Sigmoid colon (tissue), 6 donors: ENCODE measurements at regions not wholly inside any gene's neighbourhood (a gene's known extent, or its start where the extent isn't known, plus 50 kb on each side); places are given as distances from the start of the nearest gene placed in this dataset.

Experiments used
- DNase-seq: peaks from one replicate; pipeline ENCODE4 v3.0.0-alpha.2; 2019
- H3K27ac ChIP-seq, 4 donors: fragments of 200-600 bp; sonication (generic); one replicate each; pipeline ENCODE4 v1.5.1; 2016 to 2019; ENCODE audit warnings: mild to moderate bottlenecking in 1 of 4
- H3K27me3 ChIP-seq, 3 donors: fragments of 200-600 bp; sonication (generic); one replicate each; pipeline ENCODE4 v1.5.1; 2019; ENCODE audit warnings: mild to moderate bottlenecking in 1 of 3
- H3K36me3 ChIP-seq, 4 donors: fragments of 200-600 bp; sonication (generic); one replicate each; pipeline ENCODE4 v1.5.1; 2016 to 2019
- H3K4me1 ChIP-seq, 4 donors: fragments of 200-600 bp; sonication (generic); one replicate each; pipeline ENCODE4 v1.5.1; 2017 to 2019
- H3K4me3 ChIP-seq, 4 donors: fragments of 200-600 bp; sonication (generic); one replicate each; pipeline ENCODE4 v1.5.1; 2017 to 2019; ENCODE audit warnings: mild to moderate bottlenecking in 2 of 4, moderate library complexity in 1 of 4
- H3K9me3 ChIP-seq, 4 donors: fragments of 200-600 bp in 3 of 4; sonication (generic) in 3 of 4; one replicate each; pipeline versions ENCODE4 v1.5.1 to v1.6.1; 2013 to 2019
- EP300 ChIP-seq, 4 donors: sonication (generic); formaldehyde crosslinking; IDR thresholded peaks; one replicate each; pipeline ENCODE4 v1.6.1; 2017; ENCODE audit warnings: antibody characterized with exemption in 4 of 4
- POLR2A ChIP-seq, 2 donors: fragments of 450-650 bp; IDR thresholded peaks; one replicate each; pipeline ENCODE4 v1.6.1; 2016; ENCODE audit warnings: antibody characterized with exemption in 2 of 2, mild to moderate bottlenecking in 2 of 2, moderate library complexity in 2 of 2
- POLR2AphosphoS5 ChIP-seq, 4 donors: sonication (generic); formaldehyde crosslinking; IDR thresholded peaks; one replicate each; pipeline ENCODE4 v1.6.1; 2017; ENCODE audit warnings: antibody characterized with exemption in 4 of 4
- WGBS, 2 donors: extraction: QIAGEN DNeasy Blood & Tissue Kit; methylation state at CpG; one replicate each; pipeline ENCODE4 v1.1.7; 2013; 5-methylcytosine and 5-hydroxymethylcytosine counted together
- intact Hi-C: fragments of 100-400 bp; cut with DNase I; formaldehyde crosslinking; loops from one replicate; pipeline ENCODE4 v1.15.1; 2023
- TF ChIP-seq, protein P1 (sequence below), 4 experiments: fragments of 450-650 bp in 3 of 4; fragments of 200-600 bp in 1 of 4; IDR thresholded peaks; one replicate each; pipeline ENCODE4 v1.5.1; 2016 to 2019; ENCODE audit warnings: antibody characterized with exemption in 4 of 4, mild to moderate bottlenecking in 3 of 4, moderate library complexity in 2 of 4
- donor health status: healthy with polysubstance abuse.
- donor health status: healthy.

DNA sequence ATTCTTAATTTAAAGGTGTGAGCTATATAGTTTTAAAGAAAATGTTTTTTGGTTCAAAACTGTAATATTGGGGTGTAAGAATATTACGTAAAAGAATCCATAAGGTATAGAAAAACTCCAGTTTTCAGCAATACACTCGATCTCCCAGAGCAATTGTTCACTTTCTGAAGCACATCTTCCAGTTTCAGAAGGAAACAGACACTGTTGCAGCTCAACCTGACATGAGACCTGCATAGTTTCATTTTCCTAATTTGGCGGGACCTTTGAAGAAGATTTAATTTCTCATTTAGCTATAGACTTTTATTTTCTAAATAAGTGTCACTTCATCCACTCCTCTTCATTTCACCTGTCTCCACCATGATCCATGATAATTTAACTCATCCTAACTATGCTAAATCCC is 281.5 kb downstream of the HTR1B start:
- Histone ChIP-seq H3K4me1 (no peaks in the 10 kb centered on the region), H3K4me3 (no peak overlapping the region), H3K36me3 (no peaks in the 10 kb centered on the region), H3K27me3 (no peaks in the 10 kb centered on the region), H3K9me3 (peaks cover 0 to 1% (median 0%) of the 10 kb centered on the region in 4 donors), H3K27ac (no peak overlapping the region)
- no peak for TF ChIP-seq POLR2AphosphoS5 (IDR thresholded peaks at IDR 0.05)
- TF ChIP-seq POLR2A (IDR thresholded peaks at IDR 0.05), result no peak
- TF ChIP-seq EP300 (IDR thresholded peaks at IDR 0.05), result no peak
- TF ChIP-seq, protein P1, sequence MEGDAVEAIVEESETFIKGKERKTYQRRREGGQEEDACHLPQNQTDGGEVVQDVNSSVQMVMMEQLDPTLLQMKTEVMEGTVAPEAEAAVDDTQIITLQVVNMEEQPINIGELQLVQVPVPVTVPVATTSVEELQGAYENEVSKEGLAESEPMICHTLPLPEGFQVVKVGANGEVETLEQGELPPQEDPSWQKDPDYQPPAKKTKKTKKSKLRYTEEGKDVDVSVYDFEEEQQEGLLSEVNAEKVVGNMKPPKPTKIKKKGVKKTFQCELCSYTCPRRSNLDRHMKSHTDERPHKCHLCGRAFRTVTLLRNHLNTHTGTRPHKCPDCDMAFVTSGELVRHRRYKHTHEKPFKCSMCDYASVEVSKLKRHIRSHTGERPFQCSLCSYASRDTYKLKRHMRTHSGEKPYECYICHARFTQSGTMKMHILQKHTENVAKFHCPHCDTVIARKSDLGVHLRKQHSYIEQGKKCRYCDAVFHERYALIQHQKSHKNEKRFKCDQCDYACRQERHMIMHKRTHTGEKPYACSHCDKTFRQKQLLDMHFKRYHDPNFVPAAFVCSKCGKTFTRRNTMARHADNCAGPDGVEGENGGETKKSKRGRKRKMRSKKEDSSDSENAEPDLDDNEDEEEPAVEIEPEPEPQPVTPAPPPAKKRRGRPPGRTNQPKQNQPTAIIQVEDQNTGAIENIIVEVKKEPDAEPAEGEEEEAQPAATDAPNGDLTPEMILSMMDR (IDR thresholded peaks at IDR 0.05), result no peak
- DNase-seq, result no peak
- WGBS, 2 donors, result 85 to 86% methylated on average over 3 of the region's 3 CpGs
- intact Hi-C loops, result no loop called here

DNA sequence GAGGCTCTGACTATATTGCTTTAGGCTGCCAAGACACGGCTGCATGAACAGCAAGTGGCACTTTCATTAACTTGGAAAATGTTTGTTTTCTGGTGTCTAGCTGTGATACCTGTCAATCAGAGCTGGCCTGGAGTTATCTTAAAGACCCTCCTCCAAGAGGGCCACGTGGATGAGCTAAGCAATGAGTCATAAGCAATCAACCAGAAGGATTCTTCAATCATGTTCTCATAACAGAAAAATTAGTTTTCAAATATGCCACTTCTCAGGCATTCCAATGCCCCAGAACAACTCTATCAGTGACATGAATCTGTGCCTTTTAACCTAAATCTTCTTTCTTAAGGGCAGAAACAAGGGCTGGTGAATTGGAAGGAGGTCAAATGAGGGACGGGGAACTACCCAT is 283.0 kb downstream of the HTR1B start:
- DNase-seq, result no peak
- no peak overlapping the region for H3K27ac ChIP-seq
- no peaks in the 10 kb centered on the region for H3K36me3 ChIP-seq
- H3K4me3 ChIP-seq, result no peak overlapping the region
- no peaks in the 10 kb centered on the region for H3K27me3 ChIP-seq
- peaks cover 0 to 1% (median 0%) of the 10 kb centered on the region in 4 donors for H3K9me3 ChIP-seq
- no peaks in the 10 kb centered on the region for H3K4me1 ChIP-seq
- intact Hi-C loops, result no loop called here
- WGBS, 2 donors, result 48 to 63% methylated on average over 3 of the region's 3 CpGs
- TF ChIP-seq POLR2AphosphoS5 (IDR thresholded peaks at IDR 0.05) (no peak), EP300 (IDR thresholded peaks at IDR 0.05) (no peak), POLR2A (IDR thresholded peaks at IDR 0.05) (no peak)
- TF ChIP-seq, protein P1 (IDR thresholded peaks at IDR 0.05), result no peak

DNA sequence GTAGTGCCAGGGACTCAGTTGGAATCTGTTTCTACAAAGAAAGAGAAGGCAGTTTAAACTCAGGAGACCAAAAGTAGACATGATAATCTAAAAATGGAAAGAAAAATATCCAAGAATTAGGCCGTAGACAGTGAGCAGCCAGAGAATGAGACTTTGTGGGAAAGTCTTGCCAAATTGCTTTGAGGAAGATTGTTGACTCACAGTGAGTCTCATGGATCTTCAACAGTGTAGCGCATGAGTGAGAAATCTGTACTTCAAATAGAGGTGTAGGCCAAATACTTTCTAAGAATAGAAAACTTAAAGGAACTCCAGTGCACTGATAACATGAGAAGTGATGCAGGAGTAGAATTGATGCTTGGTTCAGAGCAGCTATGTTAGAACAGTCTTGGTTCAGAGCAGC is 284.5 kb downstream of the HTR1B start:
- Histone ChIP-seq H3K27ac (no peak overlapping the region), H3K4me1 (no peaks in the 10 kb centered on the region), H3K36me3 (no peaks in the 10 kb centered on the region), H3K9me3 (peaks cover 0 to 4% (median under 1%) of the 10 kb centered on the region in 4 donors), H3K27me3 (no peaks in the 10 kb centered on the region), H3K4me3 (no peak overlapping the region)
- no peak for DNase-seq
- 81 to 84% methylated on average over 2 of the region's 2 CpGs for WGBS, 2 donors
- TF ChIP-seq EP300 (IDR thresholded peaks at IDR 0.05) (no peak), POLR2AphosphoS5 (IDR thresholded peaks at IDR 0.05) (no peak), POLR2A (IDR thresholded peaks at IDR 0.05) (no peak)
- TF ChIP-seq, protein P1 (IDR thresholded peaks at IDR 0.05), result no peak
- intact Hi-C loops, result no loop called here

DNA sequence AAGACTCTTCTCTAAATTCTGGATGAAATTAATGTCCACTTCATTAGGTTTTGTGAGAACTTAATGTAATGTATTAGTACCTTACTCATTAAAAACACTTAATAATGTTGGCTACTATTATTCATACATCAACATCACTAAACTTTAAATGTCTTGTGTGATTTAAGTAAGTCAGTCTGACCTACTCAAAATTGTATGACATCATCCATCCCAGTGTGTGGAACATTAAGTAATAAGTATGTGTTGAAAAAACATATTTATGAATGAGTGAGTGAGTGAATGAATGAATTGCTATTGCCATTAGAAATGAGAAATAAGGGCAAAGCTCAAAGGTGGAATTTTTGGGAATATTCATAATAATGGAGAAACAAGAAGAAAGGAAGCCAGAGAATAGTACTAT is 285.8 kb downstream of the HTR1B start:
- no peak overlapping the region for H3K4me3 ChIP-seq
- no peak for DNase-seq
- peaks cover 0 to 4% (median 0%) of the 10 kb centered on the region in 4 donors for H3K9me3 ChIP-seq
- no peaks in the 10 kb centered on the region for H3K36me3 ChIP-seq
- H3K27ac ChIP-seq, result no peak overlapping the region
- H3K4me1 ChIP-seq, result no peaks in the 10 kb centered on the region
- H3K27me3 ChIP-seq, result no peaks in the 10 kb centered on the region
- TF ChIP-seq POLR2A (IDR thresholded peaks at IDR 0.05) (no peak), POLR2AphosphoS5 (IDR thresholded peaks at IDR 0.05) (no peak), EP300 (IDR thresholded peaks at IDR 0.05) (no peak)
- TF ChIP-seq, protein P1 (IDR thresholded peaks at IDR 0.05), result no peak
- intact Hi-C loops, result no loop called here

DNA sequence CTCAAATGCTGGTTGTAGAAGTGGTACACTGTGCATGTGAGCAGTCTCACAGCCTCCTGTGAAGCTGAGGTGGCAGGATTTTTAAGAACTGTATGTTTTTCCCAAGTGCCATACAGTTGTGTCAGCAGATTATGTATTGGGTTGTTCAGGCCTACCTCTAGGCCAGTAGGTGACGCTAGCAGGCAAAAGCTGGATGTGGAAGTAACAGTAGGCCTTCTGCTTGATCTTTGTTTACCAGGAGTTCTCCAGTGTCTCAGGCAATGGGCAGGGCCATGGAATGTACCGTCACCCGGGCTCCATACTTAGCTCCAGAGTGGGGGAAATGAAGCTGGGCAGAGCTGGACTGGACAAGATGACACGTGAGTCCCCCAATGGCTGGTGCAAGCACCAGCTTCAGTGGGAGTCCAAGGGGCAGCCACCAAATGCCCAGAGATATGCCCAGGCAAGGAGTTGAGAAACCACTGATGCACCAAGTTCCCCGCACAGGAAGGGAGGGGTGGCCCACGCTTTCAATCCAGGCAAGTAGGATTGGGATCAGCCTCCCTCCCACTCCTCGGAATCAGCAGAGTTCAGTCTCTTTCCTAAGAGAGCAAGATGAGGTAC is 289.7 kb downstream of the HTR1B start:
- Histone ChIP-seq H3K27ac (no peak overlapping the region), H3K27me3 (no peaks in the 10 kb centered on the region), H3K36me3 (no peaks in the 10 kb centered on the region), H3K4me3 (no peak overlapping the region), H3K4me1 (no peaks in the 10 kb centered on the region), H3K9me3 (peaks cover 0 to 4% (median 0%) of the 10 kb centered on the region in 4 donors)
- DNase-seq, result no peak
- no peak for TF ChIP-seq EP300 (IDR thresholded peaks at IDR 0.05)
- no peak for TF ChIP-seq POLR2AphosphoS5 (IDR thresholded peaks at IDR 0.05)
- TF ChIP-seq, protein P1 (IDR thresholded peaks at IDR 0.05), result no peak
- no peak for TF ChIP-seq POLR2A (IDR thresholded peaks at IDR 0.05)
- intact Hi-C loops, result no loop called here
- 84 to 85% methylated on average over 7 of the region's 7 CpGs for WGBS, 2 donors
